ENCODE measurements at regions not wholly inside any gene's neighbourhood (a gene's known extent, or its start where the extent isn't known, plus 50 kb on each side); places are given as distances from the start of the nearest gene placed in this dataset.

DNA sequence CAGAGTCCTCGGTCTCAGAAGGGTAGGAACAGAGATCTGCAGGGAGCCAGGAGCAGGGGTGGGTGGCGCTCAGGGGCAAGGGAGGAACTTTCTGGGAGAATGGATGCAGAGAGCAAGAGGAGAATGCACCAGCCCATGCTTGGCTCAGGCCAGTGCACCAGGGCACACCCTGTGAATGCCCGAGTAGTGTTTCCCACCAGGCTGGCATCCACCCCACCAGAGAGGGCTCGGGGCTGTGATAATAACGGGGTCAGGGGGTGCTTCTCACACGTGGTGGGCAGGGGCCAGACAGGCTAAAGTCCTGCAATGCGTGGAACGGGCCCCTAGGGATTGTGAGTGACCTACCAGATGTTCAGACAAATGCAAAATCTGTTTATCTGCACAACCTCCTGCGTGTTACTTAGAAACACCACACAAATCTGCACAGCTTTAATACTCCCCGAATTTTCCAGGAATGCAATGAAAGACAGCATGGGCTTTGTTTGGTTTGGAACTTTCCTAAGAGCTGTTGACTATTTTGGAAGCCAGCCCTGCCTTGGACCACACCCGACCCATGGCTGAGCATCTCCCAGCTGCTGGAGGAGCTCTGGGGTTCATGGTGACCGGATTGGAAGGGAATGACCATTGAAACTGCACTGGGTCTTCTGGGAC is 368.3 kb downstream of the SHANK2 start:
- no peak for TF ChIP-seq CTCF (conservative IDR thresholded peaks at IDR 0.05; ENCODE audit: low read depth, low read length)
- TF ChIP-seq EZH2 (IDR thresholded peaks at IDR 0.05; ENCODE audit: borderline replicate concordance, low read depth, low read length, poor library complexity, severe bottlenecking): no peak

All from A673 (cell line).